NCI-H510A treated with DMSO at 0.1 percent for 48 hours (cell line): ENCODE measurements at regions not wholly inside any gene's neighbourhood (a gene's known extent, or its start where the extent isn't known, plus 50 kb on each side); places are given as distances from the start of the nearest gene placed in this dataset.
A peak's percentile ranks its signal among the peaks of the same experiment; 100 is the strongest.
"Not testable (repeated sequence)": the region's sequence is repeated elsewhere in the genome, so short reads cannot be mapped to it uniquely, and the experiment has no call there.

Experiments used
- DNase-seq: peaks from one replicate; lab custom pipeline; 2025; lab: John Stamatoyannopoulos, UW

- DNase-seq, result no peak
These were observed 281.0 kb upstream of the MAOA start for GRCh38 chrX:43375136-43375535.

GRCh38 chrX:43380704-43381103, 275.4 kb upstream of the MAOA start:
- no peak for DNase-seq

- DNase-seq, result no peak
These were observed 269.2 kb upstream of the MAOA start for GRCh38 chrX:43386875-43387274.

GRCh38 chrX:43405191-43405590, 250.9 kb upstream of the MAOA start:
- no peak for DNase-seq

GRCh38 chrX:43423876-43424275, 232.2 kb upstream of the MAOA start:
- DNase-seq, result no peak

- DNase-seq, result no peak
These were observed 219.6 kb upstream of the MAOA start for GRCh38 chrX:43436517-43436916.

GRCh38 chrX:43446752-43447151, 209.3 kb upstream of the MAOA start:
- no peak for DNase-seq

GRCh38 chrX:43448688-43449087, 207.4 kb upstream of the MAOA start:
- peak; percentile 53 for DNase-seq

GRCh38 chrX:43450355-43450754, 205.7 kb upstream of the MAOA start:
- DNase-seq, result no peak

- not testable (repeated sequence) for DNase-seq
These were observed 204.0 kb upstream of the MAOA start for GRCh38 chrX:43451976-43452686.

GRCh38 chrX:43456063-43456462, 200.0 kb upstream of the MAOA start:
- no peak for DNase-seq

GRCh38 chrX:43456906-43457305, 199.2 kb upstream of the MAOA start:
- no peak for DNase-seq

GRCh38 chrX:43467608-43468234, 188.4 kb upstream of the MAOA start:
- no peak for DNase-seq

- no peak for DNase-seq
These were observed 186.6 kb upstream of the MAOA start for GRCh38 chrX:43469391-43470054.

GRCh38 chrX:43474321-43474720, 181.8 kb upstream of the MAOA start:
- DNase-seq, result no peak

- no peak for DNase-seq
These were observed 177.0 kb upstream of the MAOA start for GRCh38 chrX:43479070-43479469.

- no peak for DNase-seq
These were observed 176.2 kb upstream of the MAOA start for GRCh38 chrX:43479850-43480249.

GRCh38 chrX:43481576-43481975, 174.5 kb upstream of the MAOA start:
- no peak for DNase-seq

GRCh38 chrX:43493756-43494155, 162.3 kb upstream of the MAOA start:
- DNase-seq, result no peak

- no peak for DNase-seq
These were observed 155.9 kb upstream of the MAOA start for GRCh38 chrX:43500246-43500645.

GRCh38 chrX:43500996-43501694, 155.0 kb upstream of the MAOA start:
- no peak for DNase-seq

- no peak for DNase-seq
These were observed 151.7 kb upstream of the MAOA start for GRCh38 chrX:43504394-43504793.

- peak; percentile 60 for DNase-seq
These were observed 150.3 kb upstream of the MAOA start for GRCh38 chrX:43505769-43506168.
